ENCODE measurements at regions not wholly inside any gene's neighbourhood (a gene's known extent, or its start where the extent isn't known, plus 50 kb on each side); places are given as distances from the start of the nearest gene placed in this dataset.

DNA sequence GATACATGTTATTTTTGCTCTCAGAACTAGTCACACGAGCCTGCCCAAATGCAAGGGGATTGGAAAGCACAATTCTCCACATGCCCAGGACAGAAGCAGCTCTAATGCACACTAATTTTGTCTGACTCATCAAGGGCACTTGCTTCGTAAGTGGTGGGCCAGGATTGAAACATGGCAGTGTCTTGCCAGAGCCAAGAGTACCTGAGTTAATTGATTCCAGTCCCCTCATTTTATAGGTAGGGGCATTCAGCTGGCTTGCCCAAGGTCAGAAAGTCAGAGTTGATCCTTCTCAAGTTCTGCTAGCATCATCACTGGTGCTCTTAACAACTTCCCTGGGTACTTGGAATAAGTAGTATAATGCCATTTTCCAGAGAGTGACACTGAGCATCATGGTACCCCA lies 356.1 kb downstream of the ZNF326 start:
- Histone ChIP-seq H3K27ac (ENCODE audit: insufficient read length, low read depth, low read length) (no peak overlapping the region), H3K27me3 (ENCODE audit: insufficient read depth, low read length) (no peaks in the 10 kb centered on the region), H4K20me1 (ENCODE audit: control insufficient read depth, insufficient read depth, insufficient read length) (no peaks in the 10 kb centered on the region), H3K4me1 (ENCODE audit: insufficient read depth, low read length) (no peaks in the 10 kb centered on the region), H2BK15ac (ENCODE audit: low read depth, low read length) (no peak overlapping the region), H2BK12ac (ENCODE audit: insufficient read length, low read depth, low read length) (no peak overlapping the region), H3K14ac (ENCODE audit: insufficient read depth, low read length) (no peak overlapping the region), H3K56ac (ENCODE audit: insufficient read length, low read depth, low read length) (no peak overlapping the region), H3K23me2 (ENCODE audit: insufficient read length, low read depth, low read length, poor library complexity, severe bottlenecking) (no peaks in the 10 kb centered on the region), H4K8ac (replicated peaks; ENCODE audit: insufficient read length, low read depth, low read length) (no peak overlapping the region), H3T11ph (ENCODE audit: low read length) (no peak overlapping the region), H2AFZ (ENCODE audit: low read length) (no peak overlapping the region), H3K79me1 (ENCODE audit: insufficient read depth, low read depth, low read length, poor library complexity, severe bottlenecking) (no peaks in the 10 kb centered on the region), H3K9ac (ENCODE audit: extremely low read depth, insufficient read length, low read length) (no peak overlapping the region), H3K4me2 (ENCODE audit: insufficient read depth, insufficient read length, low read length) (no peak overlapping the region), H2BK20ac (ENCODE audit: low read depth, low read length, poor library complexity, severe bottlenecking) (no peak overlapping the region), H3K23ac (ENCODE audit: insufficient read length, low read depth, low read length) (no peak overlapping the region), H4K91ac (ENCODE audit: insufficient read length, low read depth, low read length) (no peak overlapping the region), H3K9me3 (ENCODE audit: control insufficient read depth, low read depth, low read length) (no peaks in the 10 kb centered on the region), H3K18ac (ENCODE audit: insufficient read length, low read depth, low read length) (no peak overlapping the region), H3K79me2 (ENCODE audit: insufficient read depth, low read length) (no peaks in the 10 kb centered on the region), H2BK5ac (ENCODE audit: insufficient read length, low read length) (no peak overlapping the region), H4K5ac (ENCODE audit: insufficient read length, low read depth, low read length) (no peak overlapping the region), H3K4ac (ENCODE audit: low read depth, low read length) (no peak overlapping the region), H2AK5ac (ENCODE audit: insufficient read length, low read length) (no peak overlapping the region), H2BK120ac (ENCODE audit: low read depth, low read length, poor library complexity, severe bottlenecking) (no peak overlapping the region)
- Mint-ChIP-seq H3K27me3 (ENCODE audit: low read depth) (peaks cover 2% of the 10 kb centered on the region), H3K4me1 (no peaks in the 10 kb centered on the region), H3K27ac (no peak overlapping the region), H3K9me3 (peaks cover 10 to 14% of the 10 kb centered on the region in 2 experiments), H3K36me3 (ENCODE audit: insufficient read depth in 1 of 3, low read depth in 3 of 3) (peaks cover 9 to 10% (median 9%) of the 10 kb centered on the region in 3 experiments; a peak in 5 of 7 replicates), H3K4me3 (no peak overlapping the region)
- no CpG with 5 or more reads among the region's 2 CpGs for WGBS (ENCODE audit: extremely low coverage, insufficient read length, low lambda C conversion rate)
- TF ChIP-seq, protein P1, sequence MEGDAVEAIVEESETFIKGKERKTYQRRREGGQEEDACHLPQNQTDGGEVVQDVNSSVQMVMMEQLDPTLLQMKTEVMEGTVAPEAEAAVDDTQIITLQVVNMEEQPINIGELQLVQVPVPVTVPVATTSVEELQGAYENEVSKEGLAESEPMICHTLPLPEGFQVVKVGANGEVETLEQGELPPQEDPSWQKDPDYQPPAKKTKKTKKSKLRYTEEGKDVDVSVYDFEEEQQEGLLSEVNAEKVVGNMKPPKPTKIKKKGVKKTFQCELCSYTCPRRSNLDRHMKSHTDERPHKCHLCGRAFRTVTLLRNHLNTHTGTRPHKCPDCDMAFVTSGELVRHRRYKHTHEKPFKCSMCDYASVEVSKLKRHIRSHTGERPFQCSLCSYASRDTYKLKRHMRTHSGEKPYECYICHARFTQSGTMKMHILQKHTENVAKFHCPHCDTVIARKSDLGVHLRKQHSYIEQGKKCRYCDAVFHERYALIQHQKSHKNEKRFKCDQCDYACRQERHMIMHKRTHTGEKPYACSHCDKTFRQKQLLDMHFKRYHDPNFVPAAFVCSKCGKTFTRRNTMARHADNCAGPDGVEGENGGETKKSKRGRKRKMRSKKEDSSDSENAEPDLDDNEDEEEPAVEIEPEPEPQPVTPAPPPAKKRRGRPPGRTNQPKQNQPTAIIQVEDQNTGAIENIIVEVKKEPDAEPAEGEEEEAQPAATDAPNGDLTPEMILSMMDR (conservative IDR thresholded peaks at IDR 0.05): no peak
- DNase-seq: no peak
